K562 (cell line): ENCODE measurements at regions not wholly inside any gene's neighbourhood (a gene's known extent, or its start where the extent isn't known, plus 50 kb on each side); places are given as distances from the start of the nearest gene placed in this dataset.
A peak's percentile ranks its signal among the peaks of the same experiment; 100 is the strongest.

ENCODE experiments used
- ATAC-seq: fragments of 200-7000 bp; cut with Tn5 transposase; 3 replicates; pipeline ENCODE4 v1.9.1; 2020; ENCODE audit warnings: moderate library complexity
- BruUV-seq: library from RNA; stranded (reverse); fragments of 400-500 nt; replicated peaks from 2 replicates; lab custom pipeline; 2021; lab: Mats Ljungman, UMichigan
- CTCF ChIA-PET: fragments of 300-600 bp; formaldehyde crosslinking; extraction: SDS; loops from one replicate; lab custom pipeline; 2021; ENCODE audit warnings: low intra/inter-chr PET ratio; lab: Yijun Ruan, JAX
- POLR2A ChIA-PET: fragments of 300-600, 350-650 bp; sonication (Branson Sonifier 250); formaldehyde crosslinking; extraction: SDS; loops from one replicate; lab custom pipeline; 2021; ENCODE audit warnings: antibody characterized with exemption, inconsistent platforms; lab: Yijun Ruan, JAX
- DNase-seq, 4 experiments: peaks; one replicate each; pipeline versions ENCODE4 v3.0.0 to v3.0.0-alpha.2; 2011 to 2018; ENCODE audit warnings: low spot score in 3 of 4, mixed read lengths in 3 of 4; ENCODE audit errors: extremely low read depth in 1 of 4
- FAIRE-seq: peaks from 2 replicates; lab custom pipeline; 2011; peaks lifted over from hg19 to GRCh38; lab: Jason Lieb, UNC
- H2AFZ ChIP-seq: 2 replicates; pipeline ENCODE4 v1.6.0; 2011; ENCODE audit warnings: low read depth, low read length, control low read depth, inconsistent platforms
- H3K27ac ChIP-seq: fragments of 200-600 bp; 3 replicates; pipeline ENCODE4 v1.8.0; 2011; ENCODE audit warnings: low read depth, mild to moderate bottlenecking, control low read depth, inconsistent platforms, low read length, moderate library complexity, mixed read lengths; ENCODE audit errors: extremely low read depth
- H3K27me3 ChIP-seq, 2 experiments: fragments of 300-600 bp in 1 of 2; 2 replicates in 1 of 2; 3 replicates in 1 of 2; pipeline versions ENCODE4 v1.6.0 to v1.8.0; 2011; ENCODE audit warnings: inconsistent platforms in 2 of 2, low read length in 2 of 2, mild to moderate bottlenecking in 1 of 2, mixed read lengths in 1 of 2, moderate library complexity in 1 of 2; ENCODE audit not compliant: control insufficient read depth in 2 of 2, insufficient read depth in 2 of 2
- H3K36me3 ChIP-seq: fragments of 300-600 bp; 3 replicates; pipeline ENCODE4 v1.8.0; 2011; ENCODE audit warnings: mild to moderate bottlenecking, low read length, inconsistent platforms; ENCODE audit not compliant: control insufficient read depth, insufficient read depth
- H3K4me1 ChIP-seq, 2 experiments: fragments of 200-600 bp in 1 of 2; replicated peaks in 1 of 2; 2 replicates in 1 of 2; 3 replicates in 1 of 2; pipeline versions ENCODE4 v1.5.1 to v1.8.0; 2011; ENCODE audit warnings: inconsistent platforms in 2 of 2, low read length in 2 of 2, mild to moderate bottlenecking in 1 of 2, mixed read lengths in 1 of 2, moderate library complexity in 1 of 2; ENCODE audit not compliant: control insufficient read depth in 2 of 2, insufficient read depth in 2 of 2
- H3K4me2 ChIP-seq: 2 replicates; pipeline ENCODE4 v1.6.1; 2011; ENCODE audit warnings: low read length, control low read depth, inconsistent platforms, mixed read lengths; ENCODE audit not compliant: insufficient read depth
- H3K4me3 ChIP-seq: fragments of 200-600 bp; sonication (generic), shearing (Covaris generic); 2 replicates; pipeline ENCODE4 v1.5.1; 2016; ENCODE audit warnings: control low read depth, inconsistent platforms
- H3K79me2 ChIP-seq: fragments of 200-600 bp; 3 replicates; pipeline ENCODE4 v1.8.0; 2011; ENCODE audit warnings: low read length, inconsistent platforms; ENCODE audit not compliant: control insufficient read depth, insufficient read depth
- H3K9ac ChIP-seq, 2 experiments: 2 replicates each; pipeline versions ENCODE4 v1.6.0 to v1.6.1; 2011; ENCODE audit warnings: low read depth in 2 of 2, low read length in 2 of 2, control low read depth in 1 of 2, inconsistent platforms in 1 of 2, mild to moderate bottlenecking in 1 of 2, mixed read lengths in 1 of 2; ENCODE audit not compliant: insufficient read depth in 1 of 2
- H3K9me1 ChIP-seq: one replicate; pipeline ENCODE4 v1.6.0; 2011; ENCODE audit warnings: inconsistent platforms, mild to moderate bottlenecking, low read length, moderate library complexity; ENCODE audit not compliant: control insufficient read depth, insufficient read depth
- H3K9me3 ChIP-seq: replicated peaks from 2 replicates; pipeline ENCODE4 v1.5.1; 2011; ENCODE audit warnings: low read depth, low read length, inconsistent platforms; ENCODE audit not compliant: control insufficient read depth, insufficient read depth
- H4K20me1 ChIP-seq: replicated peaks from 2 replicates; pipeline ENCODE4 v1.6.1; 2011; ENCODE audit warnings: low read length, inconsistent platforms, mixed read lengths; ENCODE audit not compliant: control insufficient read depth, insufficient read depth
- ADNP ChIP-seq: fragments of 200-800 bp; sonication (Bioruptor generic); IDR thresholded peaks from 2 replicates; pipeline ENCODE4 v1.6.1; 2016; ENCODE audit warnings: missing genetic modification characterization, missing compliant biosample characterization
- BCL6 ChIP-seq: fragments of 250-450 bp; sonication (Bioruptor Pico); IDR thresholded peaks from 2 replicates; pipeline ENCODE4 v1.4.0; 2020
- CCAR2 ChIP-seq: fragments of 200-400 bp; formaldehyde crosslinking; IDR thresholded peaks from 2 replicates; pipeline ENCODE4 v1.6.1; 2017; ENCODE audit warnings: mild to moderate bottlenecking, low read depth, low read length
- CEBPB ChIP-seq: fragments of 450-650 bp; IDR thresholded peaks from 2 replicates; pipeline ENCODE4 v1.6.1; 2016; ENCODE audit warnings: missing genetic modification characterization, missing compliant biosample characterization
- CEBPG ChIP-seq, 3 experiments: fragments of 200-800 bp in 1 of 3; sonication (Bioruptor generic) in 1 of 3; sonication (generic) in 1 of 3; formaldehyde crosslinking in 1 of 3; IDR thresholded peaks in 2 of 3; conservative IDR thresholded peaks in 1 of 3; 2 replicates each; pipeline versions ENCODE4 v1.6.1 to v1.8.0; 2016 to 2022; ENCODE audit warnings: missing compliant biosample characterization in 2 of 3, missing genetic modification characterization in 2 of 3, mild to moderate bottlenecking in 1 of 3, missing genetic modification reagents in 1 of 3
- ETV1 ChIP-seq: fragments of 450-650 bp; conservative IDR thresholded peaks from 2 replicates; pipeline ENCODE4 v1.6.1; 2016; ENCODE audit warnings: missing genetic modification characterization, control low read depth, low read depth, missing compliant biosample characterization
- HNRNPUL1 ChIP-seq: fragments of 200-400 bp; formaldehyde crosslinking; IDR thresholded peaks from 2 replicates; pipeline ENCODE4 v1.6.1; 2017; ENCODE audit warnings: low read length
- MAFG ChIP-seq: fragments of 450-650 bp; conservative IDR thresholded peaks from 2 replicates; pipeline ENCODE4 v1.6.1; 2016; ENCODE audit warnings: missing genetic modification characterization, missing compliant biosample characterization
- NCOA1 ChIP-seq: fragments of 450-650 bp; IDR thresholded peaks from 2 replicates; pipeline ENCODE4 v1.6.1; 2016; ENCODE audit warnings: low read depth
- NFIC ChIP-seq: fragments of 450-650 bp; IDR thresholded peaks from 2 replicates; pipeline ENCODE4 v1.6.1; 2017; ENCODE audit warnings: mild to moderate bottlenecking, inconsistent platforms
- NFIX ChIP-seq: fragments of 250-450 bp; sonication (Bioruptor Pico); IDR thresholded peaks from 2 replicates; pipeline ENCODE4 v1.4.0; 2020; ENCODE audit warnings: low read depth, mild to moderate bottlenecking, moderate library complexity
- PHF20 ChIP-seq: fragments of 450-650 bp; IDR thresholded peaks from 2 replicates; pipeline ENCODE4 v1.6.1; 2018; ENCODE audit not compliant: partially characterized antibody
- POLR2A ChIP-seq: fragments of 450-650 bp; conservative IDR thresholded peaks from 2 replicates; pipeline ENCODE4 v1.6.1; 2016
- PYGO2 ChIP-seq: fragments of 450-650 bp; IDR thresholded peaks from 2 replicates; pipeline ENCODE4 v1.6.1; 2016; ENCODE audit warnings: mild to moderate bottlenecking, missing genetic modification characterization, moderate library complexity, missing compliant biosample characterization
- RAD21 ChIP-seq, 2 experiments: fragments of 250-450 bp in 1 of 2; fragments of 450-650 bp in 1 of 2; sonication (Bioruptor Pico) in 1 of 2; formaldehyde crosslinking in 1 of 2; IDR thresholded peaks in 1 of 2; conservative IDR thresholded peaks in 1 of 2; 2 replicates each; pipeline versions ENCODE4 v1.4.0 to v1.8.0; 2020 to 2022; ENCODE audit warnings: mild to moderate bottlenecking in 2 of 2, moderate library complexity in 1 of 2
- ZNF766 ChIP-seq: fragments of 200-800 bp; sonication (Bioruptor generic); conservative IDR thresholded peaks from 2 replicates; pipeline ENCODE4 v1.6.1; 2016; ENCODE audit warnings: missing genetic modification characterization, missing compliant biosample characterization
- ZNF778 ChIP-seq: fragments of 450-650 bp; formaldehyde crosslinking; IDR thresholded peaks from 2 replicates; pipeline ENCODE4 v1.4.0; 2020; ENCODE audit warnings: mild to moderate bottlenecking, moderate library complexity
- ZSCAN32 ChIP-seq: fragments of 450-650 bp; formaldehyde crosslinking; IDR thresholded peaks from 2 replicates; pipeline ENCODE4 v1.4.0; 2020; ENCODE audit warnings: mild to moderate bottlenecking, moderate library complexity
- WGBS: fragments of 100-300 bp; shearing (Covaris generic); methylation state at CpG from one replicate; pipeline ENCODE4 v1.1.6; 2016; ENCODE audit warnings: low coverage, mixed read lengths; ENCODE audit not compliant: insufficient coverage; ENCODE audit errors: missing lambda C conversion rate; 5-methylcytosine and 5-hydroxymethylcytosine counted together
- in situ Hi-C: fragments of 300-500 bp; cut with MboI; formaldehyde crosslinking; loops from 4 replicates; pipeline ENCODE4 v1.15.0; 2018; ENCODE audit warnings: inconsistent platforms, mixed read lengths
- intact Hi-C: fragments of 100-400 bp; cut with micrococcal nuclease; formaldehyde crosslinking; loops from 2 replicates; pipeline ENCODE4 v1.14.2; 2022
- TF ChIP-seq, protein P1 (sequence below), 2 experiments: fragments of 450-650 bp in 1 of 2; sonication (generic) in 1 of 2; formaldehyde crosslinking in 1 of 2; IDR thresholded peaks in 1 of 2; conservative IDR thresholded peaks in 1 of 2; 2 replicates each; pipeline versions ENCODE4 v1.6.1 to v1.8.1; 2016 to 2023; ENCODE audit warnings: mild to moderate bottlenecking in 2 of 2, moderate library complexity in 2 of 2, inconsistent platforms in 1 of 2, missing genetic modification reagents in 1 of 2
- TF ChIP-seq, protein P2 (sequence below): fragments of 250-450 bp; sonication (Bioruptor Pico); IDR thresholded peaks from 2 replicates; pipeline ENCODE4 v1.8.0; 2022; ENCODE audit warnings: moderate library complexity, mild to moderate bottlenecking, inconsistent platforms

GRCh38 chr12:105930557-105931503 lies 207.9 kb downstream of the NUAK1 start:
- no peak for FAIRE-seq
- POLR2A ChIA-PET = interaction anchor here (0.8 kb wide), 1 partner anchor 10 kb away, joined by 3 read pairs; no protein-coding TSS in a partner anchor
- TF ChIP-seq MAFG (tag) = no peak
- TF ChIP-seq ADNP (tag) = no peak
- no peak for TF ChIP-seq ETV1 (tag)
- TF ChIP-seq CCAR2 = no peak
- TF ChIP-seq, protein P1, sequence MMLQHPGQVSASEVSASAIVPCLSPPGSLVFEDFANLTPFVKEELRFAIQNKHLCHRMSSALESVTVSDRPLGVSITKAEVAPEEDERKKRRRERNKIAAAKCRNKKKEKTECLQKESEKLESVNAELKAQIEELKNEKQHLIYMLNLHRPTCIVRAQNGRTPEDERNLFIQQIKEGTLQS (IDR thresholded peaks at IDR 0.05) = peak; percentile 33; the same call in 1 of the 2 replicates
- TF ChIP-seq, protein P1 (CRISPR knock-in tag; conservative IDR thresholded peaks at IDR 0.05) = no peak
- TF ChIP-seq HNRNPUL1 = no peak
- TF ChIP-seq NFIX = peak; percentile 97
- no peak for TF ChIP-seq PYGO2 (tag)
- no peak for TF ChIP-seq ZSCAN32 (CRISPR knock-in tag)
- TF ChIP-seq PHF20 = no peak
- no peak for TF ChIP-seq ZNF778
- TF ChIP-seq, protein P2, sequence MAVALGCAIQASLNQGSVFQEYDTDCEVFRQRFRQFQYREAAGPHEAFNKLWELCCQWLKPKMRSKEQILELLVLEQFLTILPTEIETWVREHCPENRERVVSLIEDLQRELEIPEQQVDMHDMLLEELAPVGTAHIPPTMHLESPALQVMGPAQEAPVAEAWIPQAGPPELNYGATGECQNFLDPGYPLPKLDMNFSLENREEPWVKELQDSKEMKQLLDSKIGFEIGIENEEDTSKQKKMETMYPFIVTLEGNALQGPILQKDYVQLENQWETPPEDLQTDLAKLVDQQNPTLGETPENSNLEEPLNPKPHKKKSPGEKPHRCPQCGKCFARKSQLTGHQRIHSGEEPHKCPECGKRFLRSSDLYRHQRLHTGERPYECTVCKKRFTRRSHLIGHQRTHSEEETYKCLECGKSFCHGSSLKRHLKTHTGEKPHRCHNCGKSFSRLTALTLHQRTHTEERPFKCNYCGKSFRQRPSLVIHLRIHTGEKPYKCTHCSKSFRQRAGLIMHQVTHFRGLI (CRISPR knock-in tag) = no peak
- TF ChIP-seq CEBPG (CRISPR knock-in tag; IDR thresholded peaks at IDR 0.05) = no peak
- TF ChIP-seq CEBPG (tag; conservative IDR thresholded peaks at IDR 0.05 in 1 of 2, IDR thresholded peaks at IDR 0.05 in 1 of 2) = peak; percentile 80 to 96
- peak; percentile 95 for TF ChIP-seq NFIC
- peak; percentile 98 for TF ChIP-seq CEBPB (tag)
- TF ChIP-seq ZNF766 = 0 out of 2 replicates have a peak, but pooled peaks have one; percentile 37
- 0 out of 4 replicates have a peak, but pooled peaks of 1 of the 2 experiments have one; percentile 16 for TF ChIP-seq RAD21 (CRISPR knock-in tag; conservative IDR thresholded peaks at IDR 0.05 in 1 of 2, IDR thresholded peaks at IDR 0.05 in 1 of 2)
- TF ChIP-seq NCOA1 = no peak
- no peak for TF ChIP-seq BCL6
- TF ChIP-seq POLR2A = no peak

More at GRCh38 chr12:105930557-105931503, 207.9 kb downstream of the NUAK1 start:
- H2AFZ ChIP-seq = 0 out of 2 replicates have a peak overlapping the region, but pooled peaks have one; percentile 5
- in situ Hi-C loops (no loop called here), intact Hi-C loops (no loop called here)
- no peaks in the 10 kb centered on the region for H3K36me3 ChIP-seq
- CTCF ChIA-PET = no interaction called here
- H3K27me3 ChIP-seq = no peaks in the 10 kb centered on the region; a peak in 1 of 5 replicates
- no peaks in the 10 kb centered on the region for H4K20me1 ChIP-seq
- no peaks in the 10 kb centered on the region for H3K9me1 ChIP-seq
- H3K79me2 ChIP-seq = no peaks in the 10 kb centered on the region
- H3K9me3 ChIP-seq = no peaks in the 10 kb centered on the region
- ATAC-seq (peak; percentile 47), DNase-seq (no peak)
- no peak overlapping the region for H3K27ac ChIP-seq
- H3K4me3 ChIP-seq = no peak overlapping the region
- no TSS peak for BruUV-seq
- H3K4me1 ChIP-seq = peaks cover 0 to 17% of the 10 kb centered on the region in 2 experiments; a peak in 3 of 5 replicates
- no peak overlapping the region for H3K9ac ChIP-seq
- H3K4me2 ChIP-seq = no peak overlapping the region; the same call in 1 of the 2 replicates
- WGBS = 19% methylated on average over 10 of the region's 10 CpGs
